ENCODE measurements at regions not wholly inside any gene's neighbourhood (a gene's known extent, or its start where the extent isn't known, plus 50 kb on each side); places are given as distances from the start of the nearest gene placed in this dataset.

GRCh38 chr2:226560325-226560724, 239.3 kb downstream of the IRS1 start:
- Histone ChIP-seq H2AFZ (ENCODE audit: low read depth, low read length) (no peak overlapping the region), H3K9me3 (ENCODE audit: control insufficient read depth, low read length) (no peaks in the 10 kb centered on the region), H3K79me1 (replicated peaks; ENCODE audit: low read length, poor library complexity, severe bottlenecking) (no peaks in the 10 kb centered on the region), H2BK120ac (ENCODE audit: low read depth, low read length) (no peak overlapping the region), H3K4me3 (ENCODE audit: insufficient read depth in 1 of 2, low read depth in 1 of 2, low read length in 2 of 2) (no peak overlapping the region), H3K4ac (ENCODE audit: low read depth in 1 of 2, low read length in 2 of 2) (no peak overlapping the region), H3K23ac (ENCODE audit: low read length in 2 of 2) (no peak overlapping the region), H4K91ac (ENCODE audit: low read length) (no peak overlapping the region), H3K36me3 (ENCODE audit: control insufficient read depth in 1 of 2, insufficient read depth in 2 of 2, low read depth in 1 of 2, low read length in 2 of 2) (no peaks in the 10 kb centered on the region), H3K27ac (ENCODE audit: low read length, poor library complexity, severe bottlenecking) (no peak overlapping the region), H2BK5ac (ENCODE audit: low read depth, low read length, poor library complexity, severe bottlenecking) (no peak overlapping the region), H2BK12ac (ENCODE audit: low read length in 2 of 2) (no peak overlapping the region), H4K8ac (ENCODE audit: low read length) (no peak overlapping the region), H3K14ac (ENCODE audit: low read length in 2 of 2) (no peak overlapping the region), H2BK15ac (ENCODE audit: low read depth, poor library complexity, severe bottlenecking) (no peak overlapping the region), H3K9ac (ENCODE audit: low read length) (no peak overlapping the region), H3K4me1 (ENCODE audit: control insufficient read depth, insufficient read depth, low read depth, low read length) (peaks cover 2% of the 10 kb centered on the region), H3K27me3 (ENCODE audit: control insufficient read depth in 1 of 2, insufficient read depth in 1 of 2, low read length in 2 of 2) (no peaks in the 10 kb centered on the region), H3K18ac (ENCODE audit: low read depth in 1 of 2, low read length in 2 of 2) (no peak overlapping the region), H3K4me2 (ENCODE audit: low read length, poor library complexity, severe bottlenecking) (no peak overlapping the region), H2AK5ac (ENCODE audit: low read length, severe bottlenecking) (no peak overlapping the region)
- 94% methylated on average over 1 of the region's 2 CpGs for WGBS
- DNase-seq = no peak

- Histone ChIP-seq H3K18ac (ENCODE audit: low read depth in 1 of 2, low read length in 2 of 2) (no peak overlapping the region), H2AFZ (ENCODE audit: low read depth, low read length) (no peak overlapping the region), H4K8ac (ENCODE audit: low read length) (no peak overlapping the region), H3K4me1 (ENCODE audit: control insufficient read depth, insufficient read depth, low read depth, low read length) (no peaks in the 10 kb centered on the region), H3K9me3 (ENCODE audit: control insufficient read depth, low read length) (no peaks in the 10 kb centered on the region), H2BK5ac (ENCODE audit: low read depth, low read length, poor library complexity, severe bottlenecking) (no peak overlapping the region), H3K4ac (ENCODE audit: low read depth in 1 of 2, low read length in 2 of 2) (no peak overlapping the region), H3K27ac (ENCODE audit: low read length, poor library complexity, severe bottlenecking) (no peak overlapping the region), H2AK5ac (ENCODE audit: low read length, severe bottlenecking) (no peak overlapping the region), H3K4me3 (ENCODE audit: insufficient read depth in 1 of 2, low read depth in 1 of 2, low read length in 2 of 2) (no peak overlapping the region), H3K9ac (ENCODE audit: low read length) (no peak overlapping the region), H3K23ac (ENCODE audit: low read length in 2 of 2) (no peak overlapping the region), H3K4me2 (ENCODE audit: low read length, poor library complexity, severe bottlenecking) (no peak overlapping the region), H3K36me3 (ENCODE audit: control insufficient read depth in 1 of 2, insufficient read depth in 2 of 2, low read depth in 1 of 2, low read length in 2 of 2) (no peaks in the 10 kb centered on the region), H2BK120ac (ENCODE audit: low read depth, low read length) (no peak overlapping the region), H3K27me3 (ENCODE audit: control insufficient read depth in 1 of 2, insufficient read depth in 1 of 2, low read length in 2 of 2) (no peaks in the 10 kb centered on the region), H3K14ac (ENCODE audit: low read length in 2 of 2) (no peak overlapping the region), H4K91ac (ENCODE audit: low read length) (no peak overlapping the region), H2BK15ac (ENCODE audit: low read depth, poor library complexity, severe bottlenecking) (no peak overlapping the region), H2BK12ac (ENCODE audit: low read length in 2 of 2) (no peak overlapping the region), H3K79me1 (replicated peaks; ENCODE audit: low read length, poor library complexity, severe bottlenecking) (no peaks in the 10 kb centered on the region)
- DNase-seq = no peak
- no CpG with 5 or more reads among the region's 2 CpGs for WGBS
Measured at GRCh38 chr2:226559536-226559935, 240.1 kb downstream of the IRS1 start.

- Histone ChIP-seq H3K4me1 (ENCODE audit: control insufficient read depth, insufficient read depth, low read depth, low read length) (no peaks in the 10 kb centered on the region), H2AK5ac (ENCODE audit: low read length, severe bottlenecking) (no peak overlapping the region), H2AFZ (ENCODE audit: low read depth, low read length) (no peak overlapping the region), H3K9ac (ENCODE audit: low read length) (no peak overlapping the region), H2BK12ac (ENCODE audit: low read length in 2 of 2) (no peak overlapping the region), H2BK15ac (ENCODE audit: low read depth, poor library complexity, severe bottlenecking) (no peak overlapping the region), H3K36me3 (ENCODE audit: control insufficient read depth in 1 of 2, insufficient read depth in 2 of 2, low read depth in 1 of 2, low read length in 2 of 2) (no peaks in the 10 kb centered on the region), H3K79me1 (replicated peaks; ENCODE audit: low read length, poor library complexity, severe bottlenecking) (no peaks in the 10 kb centered on the region), H3K4me3 (ENCODE audit: insufficient read depth in 1 of 2, low read depth in 1 of 2, low read length in 2 of 2) (no peak overlapping the region), H4K91ac (ENCODE audit: low read length) (no peak overlapping the region), H3K27me3 (ENCODE audit: control insufficient read depth in 1 of 2, insufficient read depth in 1 of 2, low read length in 2 of 2) (no peaks in the 10 kb centered on the region), H3K4ac (ENCODE audit: low read depth in 1 of 2, low read length in 2 of 2) (no peak overlapping the region), H3K27ac (ENCODE audit: low read length, poor library complexity, severe bottlenecking) (no peak overlapping the region), H2BK5ac (ENCODE audit: low read depth, low read length, poor library complexity, severe bottlenecking) (no peak overlapping the region), H3K4me2 (ENCODE audit: low read length, poor library complexity, severe bottlenecking) (no peak overlapping the region), H2BK120ac (ENCODE audit: low read depth, low read length) (no peak overlapping the region), H3K23ac (ENCODE audit: low read length in 2 of 2) (no peak overlapping the region), H4K8ac (ENCODE audit: low read length) (no peak overlapping the region), H3K14ac (ENCODE audit: low read length in 2 of 2) (no peak overlapping the region), H3K9me3 (ENCODE audit: control insufficient read depth, low read length) (no peaks in the 10 kb centered on the region), H3K18ac (ENCODE audit: low read depth in 1 of 2, low read length in 2 of 2) (no peak overlapping the region)
- DNase-seq = no peak
- 55% methylated on average over 5 of the region's 5 CpGs for WGBS
Measured at GRCh38 chr2:226558418-226558817, 241.2 kb downstream of the IRS1 start.

GRCh38 chr2:226556050-226556449, 243.6 kb downstream of the IRS1 start:
- no peak overlapping the region for H4K91ac ChIP-seq (ENCODE audit: low read length)
- 80% methylated on average over 1 of the region's 4 CpGs for WGBS
- no peak overlapping the region for H3K4me3 ChIP-seq (ENCODE audit: insufficient read depth in 1 of 2, low read depth in 1 of 2, low read length in 2 of 2)
- no peaks in the 10 kb centered on the region for H3K4me1 ChIP-seq (ENCODE audit: control insufficient read depth, insufficient read depth, low read depth, low read length)
- H3K4ac ChIP-seq (ENCODE audit: low read depth in 1 of 2, low read length in 2 of 2) = no peak overlapping the region
- H3K23ac ChIP-seq (ENCODE audit: low read length in 2 of 2) = no peak overlapping the region
- H3K9me3 ChIP-seq (ENCODE audit: control insufficient read depth, low read length) = no peaks in the 10 kb centered on the region
- no peak overlapping the region for H3K9ac ChIP-seq (ENCODE audit: low read length)
- no peak overlapping the region for H3K27ac ChIP-seq (ENCODE audit: low read length, poor library complexity, severe bottlenecking)
- H3K36me3 ChIP-seq (ENCODE audit: control insufficient read depth in 1 of 2, insufficient read depth in 2 of 2, low read depth in 1 of 2, low read length in 2 of 2) = no peaks in the 10 kb centered on the region
- no peak overlapping the region for H3K4me2 ChIP-seq (ENCODE audit: low read length, poor library complexity, severe bottlenecking)
- H2BK5ac ChIP-seq (ENCODE audit: low read depth, low read length, poor library complexity, severe bottlenecking) = no peak overlapping the region
- H3K18ac ChIP-seq (ENCODE audit: low read depth in 1 of 2, low read length in 2 of 2) = no peak overlapping the region
- no peaks in the 10 kb centered on the region for H3K79me1 ChIP-seq (replicated peaks; ENCODE audit: low read length, poor library complexity, severe bottlenecking)
- no peak overlapping the region for H2AK5ac ChIP-seq (ENCODE audit: low read length, severe bottlenecking)
- no peak overlapping the region for H2BK12ac ChIP-seq (ENCODE audit: low read length in 2 of 2)
- DNase-seq = no peak
- no peak overlapping the region for H4K8ac ChIP-seq (ENCODE audit: low read length)
- H2AFZ ChIP-seq (ENCODE audit: low read depth, low read length) = no peak overlapping the region
- H2BK15ac ChIP-seq (ENCODE audit: low read depth, poor library complexity, severe bottlenecking) = no peak overlapping the region
- H3K14ac ChIP-seq (ENCODE audit: low read length in 2 of 2) = no peak overlapping the region
- H2BK120ac ChIP-seq (ENCODE audit: low read depth, low read length) = no peak overlapping the region
- H3K27me3 ChIP-seq (ENCODE audit: control insufficient read depth in 1 of 2, insufficient read depth in 1 of 2, low read length in 2 of 2) = no peaks in the 10 kb centered on the region

Data from mesenchymal stem cell (in vitro differentiated cells and primary cell).